HUES64 (cell line): ENCODE measurements at regions not wholly inside any gene's neighbourhood (a gene's known extent, or its start where the extent isn't known, plus 50 kb on each side); places are given as distances from the start of the nearest gene placed in this dataset.

Experiments used
- H3K27ac ChIP-seq: 2 replicates; pipeline ENCODE4 v1.7.0; 2013; ENCODE audit warnings: low read depth, low read length, inconsistent platforms
- H3K27me3 ChIP-seq: 2 replicates; pipeline ENCODE4 v1.6.1; 2013; ENCODE audit warnings: mild to moderate bottlenecking, low read length; ENCODE audit not compliant: insufficient read depth
- H3K36me3 ChIP-seq: 2 replicates; pipeline ENCODE4 v1.6.1; 2013; ENCODE audit warnings: mild to moderate bottlenecking, low read length; ENCODE audit not compliant: insufficient read depth
- H3K4me1 ChIP-seq: 2 replicates; pipeline ENCODE4 v1.6.1; 2013; ENCODE audit warnings: mild to moderate bottlenecking, low read length, moderate library complexity; ENCODE audit not compliant: insufficient read depth
- H3K4me3 ChIP-seq: 2 replicates; pipeline ENCODE4 v1.5.1; 2013; ENCODE audit warnings: mild to moderate bottlenecking, low read length, moderate library complexity
- H3K9ac ChIP-seq: 2 replicates; pipeline ENCODE4 v1.6.1; 2013; ENCODE audit warnings: mild to moderate bottlenecking, low read depth, low read length
- H3K9me3 ChIP-seq: 2 replicates; pipeline ENCODE4 v1.6.1; 2013; ENCODE audit warnings: low read depth, low read length; ENCODE audit not compliant: insufficient read depth
- WGBS: fragments of 150-250, 120-280 bp; methylation state at CpG from one replicate; pipeline ENCODE4 v1.1.7; 2013; ENCODE audit warnings: missing lambda C conversion rate; 5-methylcytosine and 5-hydroxymethylcytosine counted together

DNA sequence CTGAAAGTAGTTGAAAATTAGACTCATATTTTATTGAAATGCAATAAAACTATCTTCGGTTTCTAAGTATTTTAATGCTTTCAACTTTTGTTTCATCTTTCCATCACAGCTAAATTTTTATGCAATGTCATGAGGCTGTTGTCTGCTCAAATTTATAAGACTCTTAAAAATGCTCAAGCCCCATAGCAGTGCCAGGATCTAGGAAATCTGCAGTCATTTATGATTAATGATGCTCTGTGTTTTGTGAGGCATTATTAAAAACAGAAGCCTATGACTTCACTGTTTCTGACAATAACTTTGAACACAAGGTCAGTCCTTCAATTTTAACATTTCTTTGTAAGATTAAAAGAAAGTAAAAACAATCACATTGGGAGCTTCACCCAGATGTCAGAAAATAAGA is 112.5 kb downstream of the ALX1 start:
- WGBS, result 86% methylated on average over 1 of the region's 1 CpG
- Histone ChIP-seq H3K9me3 (no peaks in the 10 kb centered on the region), H3K4me1 (no peaks in the 10 kb centered on the region), H3K27ac (no peak overlapping the region), H3K27me3 (no peaks in the 10 kb centered on the region), H3K4me3 (no peak overlapping the region), H3K9ac (no peak overlapping the region), H3K36me3 (no peaks in the 10 kb centered on the region)

DNA sequence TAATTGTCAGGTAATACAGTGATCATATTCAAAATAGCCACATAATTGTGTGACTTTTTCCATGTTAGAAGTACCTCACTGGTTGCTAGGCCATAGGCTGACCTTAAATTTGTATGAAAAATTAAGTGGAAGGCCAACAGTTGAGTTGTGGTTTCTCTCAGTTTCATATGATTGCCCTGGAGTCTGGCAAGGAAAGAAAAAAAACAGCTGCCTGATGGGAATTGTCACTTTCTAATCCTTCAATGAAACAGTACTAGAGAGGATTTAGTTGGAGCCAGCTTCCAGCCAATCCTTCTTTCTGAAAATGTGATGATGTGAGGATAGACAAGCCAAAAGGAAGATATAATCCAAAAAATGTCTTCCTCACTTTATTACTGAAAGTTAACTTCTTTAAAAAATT is 113.6 kb downstream of the ALX1 start:
- H3K4me1 ChIP-seq, result no peaks in the 10 kb centered on the region
- H3K36me3 ChIP-seq, result no peaks in the 10 kb centered on the region
- H3K9ac ChIP-seq, result no peak overlapping the region
- H3K27me3 ChIP-seq, result no peaks in the 10 kb centered on the region
- no peaks in the 10 kb centered on the region for H3K9me3 ChIP-seq
- no peak overlapping the region for H3K4me3 ChIP-seq
- H3K27ac ChIP-seq, result no peak overlapping the region

DNA sequence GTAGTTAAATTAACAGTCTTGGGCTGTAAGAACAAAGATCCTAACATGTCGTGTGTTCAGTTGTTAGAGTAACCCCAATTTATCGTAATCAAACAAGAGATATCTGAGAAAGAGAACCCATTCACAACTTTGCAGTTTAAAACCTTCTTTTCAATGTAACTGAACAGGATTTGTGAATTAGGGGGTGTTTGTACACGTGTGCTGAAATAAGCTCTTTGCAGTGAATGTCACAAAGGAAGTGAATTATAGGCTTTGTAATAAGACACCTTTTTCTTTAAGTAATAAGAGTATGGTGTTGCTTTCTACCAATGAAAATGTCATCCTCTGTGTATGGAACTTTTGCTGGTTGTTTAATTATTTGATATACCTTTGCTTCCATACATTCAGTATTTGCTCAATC is 114.0 kb downstream of the ALX1 start:
- no peak overlapping the region for H3K9ac ChIP-seq
- H3K36me3 ChIP-seq, result no peaks in the 10 kb centered on the region
- H3K27ac ChIP-seq, result no peak overlapping the region
- 87% methylated on average over 3 of the region's 3 CpGs for WGBS
- no peaks in the 10 kb centered on the region for H3K9me3 ChIP-seq
- H3K4me3 ChIP-seq, result no peak overlapping the region
- no peaks in the 10 kb centered on the region for H3K4me1 ChIP-seq
- no peaks in the 10 kb centered on the region for H3K27me3 ChIP-seq

DNA sequence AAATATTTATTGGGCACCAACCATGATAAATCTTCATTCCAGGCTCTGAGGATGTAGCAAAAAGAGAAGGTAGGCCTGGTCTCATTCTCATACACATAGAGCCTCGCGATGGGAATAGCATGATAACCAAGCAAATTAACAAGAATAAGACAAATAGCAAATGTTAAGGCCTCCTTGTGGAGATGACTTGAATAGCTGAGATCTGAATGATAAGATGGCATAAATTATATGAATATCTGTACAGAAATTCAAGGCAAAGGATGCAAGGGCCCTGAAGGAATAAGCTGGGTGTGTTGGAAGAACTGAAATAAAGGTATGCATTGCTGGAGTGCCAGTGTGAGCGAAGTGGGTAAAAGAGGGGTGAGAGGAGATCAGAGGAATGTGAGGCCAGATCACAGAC is 114.8 kb downstream of the ALX1 start:
- Histone ChIP-seq H3K4me3 (no peak overlapping the region), H3K4me1 (no peaks in the 10 kb centered on the region), H3K27ac (no peak overlapping the region), H3K36me3 (no peaks in the 10 kb centered on the region), H3K9ac (no peak overlapping the region), H3K27me3 (no peaks in the 10 kb centered on the region), H3K9me3 (no peaks in the 10 kb centered on the region)
- 88% methylated on average over 1 of the region's 3 CpGs for WGBS

- Histone ChIP-seq H3K27ac (no peak overlapping the region), H3K27me3 (no peaks in the 10 kb centered on the region), H3K4me3 (no peak overlapping the region), H3K36me3 (no peaks in the 10 kb centered on the region), H3K9me3 (no peaks in the 10 kb centered on the region), H3K9ac (no peak overlapping the region), H3K4me1 (peaks cover 11% of the 10 kb centered on the region; the same call in 1 of the 2 replicates)
- 98% methylated on average over 5 of the region's 5 CpGs for WGBS
These were observed 125.2 kb downstream of the ALX1 start for GRCh38 chr12:85405262-85405661.

- Histone ChIP-seq H3K27ac (no peak overlapping the region), H3K9ac (no peak overlapping the region)
- 79% methylated on average over 3 of the region's 4 CpGs for WGBS
These were observed 125.9 kb downstream of the ALX1 start for GRCh38 chr12:85405781-85406522.

GRCh38 chr12:85413266-85413665 is 133.2 kb downstream of the ALX1 start:
- 89% methylated on average over 1 of the region's 2 CpGs for WGBS
- H3K9me3 ChIP-seq, result no peaks in the 10 kb centered on the region
- H3K9ac ChIP-seq, result no peak overlapping the region
- H3K27ac ChIP-seq, result no peak overlapping the region
- no peaks in the 10 kb centered on the region for H3K27me3 ChIP-seq
- H3K4me1 ChIP-seq, result no peaks in the 10 kb centered on the region
- H3K4me3 ChIP-seq, result no peak overlapping the region
- no peaks in the 10 kb centered on the region for H3K36me3 ChIP-seq

More at GRCh38 chr12:85405781-85406522, 125.9 kb downstream of the ALX1 start:
- H3K9me3 ChIP-seq, result no peaks in the 10 kb centered on the region
- H3K27me3 ChIP-seq, result no peaks in the 10 kb centered on the region
- H3K36me3 ChIP-seq, result no peaks in the 10 kb centered on the region
- H3K4me3 ChIP-seq, result no peak overlapping the region
- peaks cover 11% of the 10 kb centered on the region; the same call in 1 of the 2 replicates for H3K4me1 ChIP-seq

DNA sequence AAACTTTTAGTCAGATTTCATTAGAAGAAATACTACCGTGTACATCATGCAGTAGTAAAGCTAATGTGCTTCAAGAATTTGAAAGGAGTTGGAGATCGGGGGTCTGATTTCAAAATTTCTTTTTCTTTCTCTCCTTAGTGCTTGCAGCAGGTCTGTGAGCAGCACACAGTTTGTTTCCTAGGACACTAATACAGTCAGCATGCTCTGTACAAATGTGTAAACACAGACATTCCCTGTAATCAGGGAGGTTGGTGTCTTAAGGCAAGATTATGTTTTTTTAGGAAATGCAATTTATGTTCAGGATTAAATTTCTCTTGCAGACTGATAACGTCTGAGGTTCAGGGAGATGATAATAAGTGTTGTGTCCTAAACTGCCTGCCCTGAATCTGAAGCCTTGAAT is 142.7 kb downstream of the ALX1 start:
- WGBS, result 94% methylated on average over 3 of the region's 3 CpGs
- Histone ChIP-seq H3K9ac (no peak overlapping the region), H3K27ac (no peak overlapping the region), H3K27me3 (no peaks in the 10 kb centered on the region), H3K4me1 (no peaks in the 10 kb centered on the region), H3K9me3 (no peaks in the 10 kb centered on the region), H3K36me3 (no peaks in the 10 kb centered on the region), H3K4me3 (no peak overlapping the region)

- Histone ChIP-seq H3K4me3 (no peak overlapping the region), H3K4me1 (no peaks in the 10 kb centered on the region), H3K27me3 (no peaks in the 10 kb centered on the region), H3K9me3 (no peaks in the 10 kb centered on the region), H3K36me3 (no peaks in the 10 kb centered on the region), H3K27ac (no peak overlapping the region), H3K9ac (no peak overlapping the region)
- 88% methylated on average over 3 of the region's 3 CpGs for WGBS
These were observed 143.9 kb downstream of the ALX1 start for GRCh38 chr12:85423947-85424346.

GRCh38 chr12:85424581-85425348 is 144.7 kb downstream of the ALX1 start:
- 69% methylated on average over 10 of the region's 10 CpGs for WGBS
- Histone ChIP-seq H3K9ac (no peak overlapping the region), H3K27me3 (no peaks in the 10 kb centered on the region), H3K27ac (no peak overlapping the region), H3K4me1 (no peaks in the 10 kb centered on the region), H3K9me3 (no peaks in the 10 kb centered on the region), H3K36me3 (no peaks in the 10 kb centered on the region), H3K4me3 (no peak overlapping the region)

GRCh38 chr12:85425349-85425612 is 145.3 kb downstream of the ALX1 start:
- H3K36me3 ChIP-seq, result no peaks in the 10 kb centered on the region
- no CpG with 5 or more reads among the region's 1 CpG for whole genome bisulfite sequencing
- no peak overlapping the region for H3K27ac ChIP-seq
- H3K4me1 ChIP-seq, result no peaks in the 10 kb centered on the region
- no peaks in the 10 kb centered on the region for H3K27me3 ChIP-seq
- no peak overlapping the region for H3K9ac ChIP-seq
- no peak overlapping the region for H3K4me3 ChIP-seq
- H3K9me3 ChIP-seq, result no peaks in the 10 kb centered on the region
